Activated CD8-positive, alpha-beta T cell treated with anti-CD3 and anti-CD28 coated beads, Interleukin-2, amount 10 ng/mL, durations not matched to agents 7 days and 5 days (primary cell): ENCODE measurements at regions not wholly inside any gene's neighbourhood (a gene's known extent, or its start where the extent isn't known, plus 50 kb on each side); places are given as distances from the start of the nearest gene placed in this dataset.

Experiments
- ATAC-seq: fragments of 150-1000 bp; cut with Tn5 transposase; one replicate; pipeline ENCODE4 v1.10.0; 2021; ENCODE audit warnings: moderate library complexity
- CTCF ChIA-PET: fragments of 350-600 bp; sonication (Branson Sonifier 250); formaldehyde crosslinking; loops from one replicate; lab custom pipeline; 2021; ENCODE audit warnings: antibody characterized with exemption; lab: Charles Lee
- POLR2A ChIA-PET: fragments of 350-600 bp; sonication (Branson Sonifier 250); formaldehyde crosslinking; loops from one replicate; lab custom pipeline; 2021; ENCODE audit warnings: antibody characterized with exemption; lab: Charles Lee
- DNase-seq: peaks from one replicate; pipeline ENCODE4 v3.0.0-alpha.2; 2020
- H3K27ac Mint-ChIP-seq: one replicate; pipeline ENCODE4 v1.8.0; 2021; ENCODE audit warnings: mild to moderate bottlenecking, mixed read lengths
- H3K27me3 Mint-ChIP-seq: one replicate; pipeline ENCODE4 v1.8.0; 2021; ENCODE audit warnings: low read depth, mixed read lengths
- H3K36me3 Mint-ChIP-seq: one replicate; pipeline ENCODE4 v1.8.0; 2021; ENCODE audit warnings: low read depth, mixed read lengths
- H3K4me1 Mint-ChIP-seq: one replicate; pipeline ENCODE4 v1.8.0; 2021; ENCODE audit warnings: low read depth, mixed read lengths
- H3K4me3 Mint-ChIP-seq: one replicate; pipeline ENCODE4 v1.8.0; 2021; ENCODE audit warnings: mild to moderate bottlenecking, mixed read lengths
- H3K9me3 Mint-ChIP-seq: one replicate; pipeline ENCODE4 v1.8.0; 2022; ENCODE audit warnings: mixed read lengths; ENCODE audit not compliant: insufficient read depth

GRCh38 chr6:150667977-150668716 is 68.5 kb downstream of the PLEKHG1 start:
- ATAC-seq (no peak), DNase-seq (no peak)
- Mint-ChIP-seq H3K27me3 (no peaks in the 10 kb centered on the region), H3K4me3 (no peak overlapping the region), H3K36me3 (no peaks in the 10 kb centered on the region), H3K27ac (no peak overlapping the region), H3K4me1 (no peaks in the 10 kb centered on the region), H3K9me3 (no peaks in the 10 kb centered on the region)
- CTCF ChIA-PET: no interaction called here
- POLR2A ChIA-PET: no interaction called here

GRCh38 chr6:150668900-150669302 is 69.2 kb downstream of the PLEKHG1 start:
- ChIA-PET POLR2A (no interaction called here), CTCF (no interaction called here)
- no peaks in the 10 kb centered on the region for H3K27me3 Mint-ChIP-seq
- DNase-seq (no peak), ATAC-seq (no peak)
- H3K9me3 Mint-ChIP-seq: no peaks in the 10 kb centered on the region
- H3K27ac Mint-ChIP-seq: no peak overlapping the region
- H3K4me1 Mint-ChIP-seq: peaks cover 2% of the 10 kb centered on the region
- no peak overlapping the region for H3K4me3 Mint-ChIP-seq
- no peaks in the 10 kb centered on the region for H3K36me3 Mint-ChIP-seq

GRCh38 chr6:150670311-150670710 is 70.6 kb downstream of the PLEKHG1 start:
- CTCF ChIA-PET: no interaction called here
- POLR2A ChIA-PET: no interaction called here
- ATAC-seq (no peak), DNase-seq (no peak)
- H3K36me3 Mint-ChIP-seq: no peaks in the 10 kb centered on the region
- no peak overlapping the region for H3K27ac Mint-ChIP-seq
- H3K4me1 Mint-ChIP-seq: peaks cover 13% of the 10 kb centered on the region
- H3K4me3 Mint-ChIP-seq: no peak overlapping the region
- no peaks in the 10 kb centered on the region for H3K27me3 Mint-ChIP-seq
- H3K9me3 Mint-ChIP-seq: no peaks in the 10 kb centered on the region

- H3K9me3 Mint-ChIP-seq: no peaks in the 10 kb centered on the region
- DNase-seq (no peak), ATAC-seq (no peak)
- H3K27ac Mint-ChIP-seq: no peak overlapping the region
- no peak overlapping the region for H3K4me3 Mint-ChIP-seq
- peaks cover 13% of the 10 kb centered on the region for H3K4me1 Mint-ChIP-seq
- peaks cover 6% of the 10 kb centered on the region for H3K27me3 Mint-ChIP-seq
- ChIA-PET POLR2A (no interaction called here), CTCF (no interaction called here)
- H3K36me3 Mint-ChIP-seq: no peaks in the 10 kb centered on the region
These were observed 73.1 kb downstream of the PLEKHG1 start for GRCh38 chr6:150672800-150673199.

- Mint-ChIP-seq H3K4me3 (no peak overlapping the region), H3K27me3 (peaks cover 8% of the 10 kb centered on the region), H3K4me1 (peaks cover 13% of the 10 kb centered on the region), H3K9me3 (no peaks in the 10 kb centered on the region), H3K27ac (no peak overlapping the region), H3K36me3 (no peaks in the 10 kb centered on the region)
- ChIA-PET CTCF (interaction anchor here (0.8 kb wide), 1 partner anchor 12 kb away, joined by 4 read pairs; no protein-coding TSS in a partner anchor), POLR2A (interaction anchor here (0.6 kb wide), 1 partner anchor 1181 kb away, joined by 3 read pairs; no protein-coding TSS in a partner anchor)
- no peak for ATAC-seq
- no peak for DNase-seq
These were observed 74.1 kb downstream of the PLEKHG1 start for GRCh38 chr6:150673720-150674346.

GRCh38 chr6:150676344-150676743 is 76.7 kb downstream of the PLEKHG1 start:
- CTCF ChIA-PET: no interaction called here
- H3K27me3 Mint-ChIP-seq: peaks cover 8% of the 10 kb centered on the region

GRCh38 chr6:150676772-150677171 is 77.1 kb downstream of the PLEKHG1 start:
- CTCF ChIA-PET: no interaction called here

More at GRCh38 chr6:150676344-150676743, 76.7 kb downstream of the PLEKHG1 start:
- POLR2A ChIA-PET: no interaction called here
- no peak overlapping the region for H3K27ac Mint-ChIP-seq
- ATAC-seq: no peak
- DNase-seq: no peak
- H3K36me3 Mint-ChIP-seq: no peaks in the 10 kb centered on the region
- H3K4me3 Mint-ChIP-seq: no peak overlapping the region
- H3K9me3 Mint-ChIP-seq: no peaks in the 10 kb centered on the region
- H3K4me1 Mint-ChIP-seq: peaks cover 13% of the 10 kb centered on the region

GRCh38 chr6:150680510-150680909 is 80.8 kb downstream of the PLEKHG1 start:
- peaks cover 12% of the 10 kb centered on the region for H3K4me1 Mint-ChIP-seq
- H3K4me3 Mint-ChIP-seq: no peak overlapping the region
- POLR2A ChIA-PET: no interaction called here
- DNase-seq: no peak
- H3K27me3 Mint-ChIP-seq: peaks cover 8% of the 10 kb centered on the region
- no peak overlapping the region for H3K27ac Mint-ChIP-seq
- no peak for ATAC-seq
- H3K9me3 Mint-ChIP-seq: no peaks in the 10 kb centered on the region
- CTCF ChIA-PET: no interaction called here
- H3K36me3 Mint-ChIP-seq: no peaks in the 10 kb centered on the region

More at GRCh38 chr6:150676772-150677171, 77.1 kb downstream of the PLEKHG1 start:
- Mint-ChIP-seq H3K4me3 (no peak overlapping the region), H3K36me3 (no peaks in the 10 kb centered on the region), H3K9me3 (no peaks in the 10 kb centered on the region), H3K27ac (no peak overlapping the region), H3K4me1 (peaks cover 13% of the 10 kb centered on the region), H3K27me3 (peaks cover 8% of the 10 kb centered on the region)
- DNase-seq: no peak
- ATAC-seq: no peak
- POLR2A ChIA-PET: no interaction called here

GRCh38 chr6:150681578-150682395 is 82.1 kb downstream of the PLEKHG1 start:
- no peaks in the 10 kb centered on the region for H3K36me3 Mint-ChIP-seq
- DNase-seq (no peak), ATAC-seq (no peak)
- H3K4me3 Mint-ChIP-seq: no peak overlapping the region
- no peaks in the 10 kb centered on the region for H3K9me3 Mint-ChIP-seq
- peaks cover 7% of the 10 kb centered on the region for H3K27me3 Mint-ChIP-seq
- no peak overlapping the region for H3K27ac Mint-ChIP-seq
- POLR2A ChIA-PET: no interaction called here
- peaks cover 12% of the 10 kb centered on the region for H3K4me1 Mint-ChIP-seq
- CTCF ChIA-PET: no interaction called here

GRCh38 chr6:150683320-150683719 is 83.6 kb downstream of the PLEKHG1 start:
- no peak for ATAC-seq
- Mint-ChIP-seq H3K27ac (no peak overlapping the region), H3K4me1 (peaks cover 12% of the 10 kb centered on the region), H3K36me3 (no peaks in the 10 kb centered on the region), H3K27me3 (no peaks in the 10 kb centered on the region), H3K4me3 (no peak overlapping the region), H3K9me3 (no peaks in the 10 kb centered on the region)
- no peak for DNase-seq
- CTCF ChIA-PET: no interaction called here
- POLR2A ChIA-PET: interaction anchor here (0.5 kb wide), 1 partner anchor 631 kb away, joined by 4 read pairs; no protein-coding TSS in a partner anchor

- Mint-ChIP-seq H3K4me3 (no peak overlapping the region), H3K27ac (no peak overlapping the region), H3K4me1 (peaks cover 12% of the 10 kb centered on the region), H3K9me3 (no peaks in the 10 kb centered on the region), H3K27me3 (no peaks in the 10 kb centered on the region), H3K36me3 (no peaks in the 10 kb centered on the region)
- ChIA-PET CTCF (interaction anchor here (3.1 kb wide), 1 partner anchor 131 kb away, joined by 11 read pairs; no protein-coding TSS in a partner anchor), POLR2A (no interaction called here)
- DNase-seq: no peak
- ATAC-seq: no peak
These were observed 84.5 kb downstream of the PLEKHG1 start for GRCh38 chr6:150684161-150684560.
